ENCODE measurements at regions not wholly inside any gene's neighbourhood (a gene's known extent, or its start where the extent isn't known, plus 50 kb on each side); places are given as distances from the start of the nearest gene placed in this dataset.

GRCh38 chrX:42151808-42152207, 228.5 kb upstream of the CASK start:
- no peak overlapping the region for H3K4me3 Mint-ChIP-seq

GRCh38 chrX:42149765-42150164, 226.4 kb upstream of the CASK start:
- Mint-ChIP-seq H3K27ac (ENCODE audit: unreplicated experiment) (no peak overlapping the region), H3K9me3 (no peaks in the 10 kb centered on the region), H3K4me1 (no peaks in the 10 kb centered on the region), H3K36me3 (ENCODE audit: low read depth) (no peaks in the 10 kb centered on the region), H3K27me3 (ENCODE audit: low read depth) (no peaks in the 10 kb centered on the region), H3K4me3 (no peak overlapping the region)
- no peak for TF ChIP-seq CTCF (conservative IDR thresholded peaks at IDR 0.05)
- no peak for DNase-seq (ENCODE audit: low read depth, low spot score)

More at GRCh38 chrX:42151808-42152207, 228.5 kb upstream of the CASK start:
- Mint-ChIP-seq H3K9me3 (no peaks in the 10 kb centered on the region), H3K27me3 (ENCODE audit: low read depth) (no peaks in the 10 kb centered on the region), H3K4me1 (no peaks in the 10 kb centered on the region), H3K27ac (ENCODE audit: unreplicated experiment) (no peak overlapping the region), H3K36me3 (ENCODE audit: low read depth) (no peaks in the 10 kb centered on the region)
- DNase-seq (ENCODE audit: low read depth, low spot score): no peak
- no peak for TF ChIP-seq CTCF (conservative IDR thresholded peaks at IDR 0.05)

GRCh38 chrX:42149281-42149680, 225.9 kb upstream of the CASK start:
- TF ChIP-seq CTCF (conservative IDR thresholded peaks at IDR 0.05): no peak
- Mint-ChIP-seq H3K4me3 (no peak overlapping the region), H3K27ac (ENCODE audit: unreplicated experiment) (no peak overlapping the region)

GRCh38 chrX:42143866-42144592, 220.7 kb upstream of the CASK start:
- no peak overlapping the region for H3K4me3 Mint-ChIP-seq
- DNase-seq (ENCODE audit: low read depth, low spot score): no peak
- H3K27ac Mint-ChIP-seq (ENCODE audit: unreplicated experiment): no peak overlapping the region
- peaks cover 10% of the 10 kb centered on the region for H3K4me1 Mint-ChIP-seq
- H3K36me3 Mint-ChIP-seq (ENCODE audit: low read depth): peaks cover 5% of the 10 kb centered on the region
- H3K27me3 Mint-ChIP-seq (ENCODE audit: low read depth): no peaks in the 10 kb centered on the region
- TF ChIP-seq CTCF (conservative IDR thresholded peaks at IDR 0.05): no peak
- peaks cover 5% of the 10 kb centered on the region for H3K9me3 Mint-ChIP-seq

More at GRCh38 chrX:42149281-42149680, 225.9 kb upstream of the CASK start:
- DNase-seq (ENCODE audit: low read depth, low spot score): no peak
- H3K27me3 Mint-ChIP-seq (ENCODE audit: low read depth): no peaks in the 10 kb centered on the region
- H3K4me1 Mint-ChIP-seq: no peaks in the 10 kb centered on the region
- no peaks in the 10 kb centered on the region for H3K36me3 Mint-ChIP-seq (ENCODE audit: low read depth)
- no peaks in the 10 kb centered on the region for H3K9me3 Mint-ChIP-seq

- DNase-seq (ENCODE audit: low read depth, low spot score): no peak
- Mint-ChIP-seq H3K9me3 (peaks cover 10% of the 10 kb centered on the region), H3K4me1 (peaks cover 10% of the 10 kb centered on the region), H3K36me3 (ENCODE audit: low read depth) (peaks cover 7% of the 10 kb centered on the region), H3K27ac (ENCODE audit: unreplicated experiment) (no peak overlapping the region), H3K4me3 (no peak overlapping the region), H3K27me3 (ENCODE audit: low read depth) (no peaks in the 10 kb centered on the region)
- no peak for TF ChIP-seq CTCF (conservative IDR thresholded peaks at IDR 0.05)
These were observed 217.0 kb upstream of the CASK start for GRCh38 chrX:42140320-42140719.
